KG1 (cell line): ENCODE measurements at regions not wholly inside any gene's neighbourhood (a gene's known extent, or its start where the extent isn't known, plus 50 kb on each side); places are given as distances from the start of the nearest gene placed in this dataset.
"Not testable (repeated sequence)": the region's sequence is repeated elsewhere in the genome, so short reads cannot be mapped to it uniquely, and the experiment has no call there.

Source experiments
- DNase-seq: peaks from one replicate; lab custom pipeline; 2025; lab: John Stamatoyannopoulos, UW

GRCh38 chr1:38500891-38501290, 358.7 kb downstream of the RRAGC start:
- DNase-seq: no peak

GRCh38 chr1:38500352-38500751, 359.2 kb downstream of the RRAGC start:
- no peak for DNase-seq

GRCh38 chr1:38498686-38499085, 360.9 kb downstream of the RRAGC start:
- DNase-seq: no peak

GRCh38 chr1:38497921-38498656, 361.5 kb downstream of the RRAGC start:
- DNase-seq: no peak

GRCh38 chr1:38493306-38493705, 366.3 kb downstream of the RRAGC start:
- DNase-seq: not testable (repeated sequence)

- DNase-seq: no peak
Measured at GRCh38 chr1:38489844-38490270, 369.7 kb downstream of the RRAGC start.

- DNase-seq: no peak
Measured at GRCh38 chr1:38488162-38488898, 371.2 kb downstream of the RRAGC start.

GRCh38 chr1:38487396-38487795, 372.2 kb downstream of the RRAGC start:
- no peak for DNase-seq

- DNase-seq: no peak
Measured at GRCh38 chr1:38486085-38486484, 373.5 kb downstream of the RRAGC start.

- DNase-seq: no peak
Measured at GRCh38 chr1:38481871-38482826, 377.4 kb downstream of the RRAGC start.

- DNase-seq: not testable (repeated sequence)
Measured at GRCh38 chr1:38479662-38480061, 379.9 kb downstream of the RRAGC start.

GRCh38 chr1:38477811-38478210, 381.8 kb downstream of the RRAGC start:
- DNase-seq: no peak

- no peak for DNase-seq
Measured at GRCh38 chr1:38476850-38477178, 382.8 kb downstream of the RRAGC start.

- no peak for DNase-seq
Measured at GRCh38 chr1:38476111-38476849, 383.3 kb downstream of the RRAGC start.

- DNase-seq: no peak
Measured at GRCh38 chr1:38475624-38476005, 384.0 kb downstream of the RRAGC start.

GRCh38 chr1:38474738-38475623, 384.6 kb downstream of the RRAGC start:
- no peak for DNase-seq

- DNase-seq: no peak
Measured at GRCh38 chr1:38466487-38466886, 393.1 kb downstream of the RRAGC start.

GRCh38 chr1:38465460-38465859, 394.1 kb downstream of the RRAGC start:
- DNase-seq: no peak

- no peak for DNase-seq
Measured at GRCh38 chr1:38464071-38464661, 395.4 kb downstream of the RRAGC start.

GRCh38 chr1:38463074-38463473, 396.5 kb downstream of the RRAGC start:
- no peak for DNase-seq
